GM04503 (cell line): ENCODE measurements at regions not wholly inside any gene's neighbourhood (a gene's known extent, or its start where the extent isn't known, plus 50 kb on each side); places are given as distances from the start of the nearest gene placed in this dataset.
"Not testable (repeated sequence)": the region's sequence is repeated elsewhere in the genome, so short reads cannot be mapped to it uniquely, and the experiment has no call there.

Experiments
- DNase-seq: peaks from one replicate; pipeline ENCODE4 v3.0.0-alpha.2; 2012; ENCODE audit warnings: low read depth

- DNase-seq, result not testable (repeated sequence)
Measured at GRCh38 chr1:118453856-118454255, 268.8 kb upstream of the SPAG17 start.

GRCh38 chr1:118445156-118445555 lies 260.1 kb upstream of the SPAG17 start:
- DNase-seq, result no peak

GRCh38 chr1:118442214-118442613 lies 257.2 kb upstream of the SPAG17 start:
- DNase-seq, result no peak

GRCh38 chr1:118437664-118438063 lies 252.6 kb upstream of the SPAG17 start:
- no peak for DNase-seq

- DNase-seq, result no peak
Measured at GRCh38 chr1:118429856-118430255, 244.8 kb upstream of the SPAG17 start.

- DNase-seq, result no peak
Measured at GRCh38 chr1:118421868-118422350, 236.9 kb upstream of the SPAG17 start.

GRCh38 chr1:118404024-118404423 lies 219.0 kb upstream of the SPAG17 start:
- no peak for DNase-seq

- DNase-seq, result no peak
Measured at GRCh38 chr1:118397496-118397859, 212.4 kb upstream of the SPAG17 start.

- DNase-seq, result no peak
Measured at GRCh38 chr1:118396829-118397495, 211.9 kb upstream of the SPAG17 start.

- no peak for DNase-seq
Measured at GRCh38 chr1:118396279-118396678, 211.3 kb upstream of the SPAG17 start.

GRCh38 chr1:118395430-118395991 lies 210.5 kb upstream of the SPAG17 start:
- no peak for DNase-seq

GRCh38 chr1:118390955-118391354 lies 205.9 kb upstream of the SPAG17 start:
- no peak for DNase-seq

- no peak for DNase-seq
Measured at GRCh38 chr1:118388301-118388959, 203.4 kb upstream of the SPAG17 start.

- no peak for DNase-seq
Measured at GRCh38 chr1:118381197-118381869, 196.3 kb upstream of the SPAG17 start.

GRCh38 chr1:118377183-118377582 lies 192.2 kb upstream of the SPAG17 start:
- DNase-seq, result not testable (repeated sequence)

GRCh38 chr1:118371612-118372011 lies 186.6 kb upstream of the SPAG17 start:
- no peak for DNase-seq

- DNase-seq, result no peak
Measured at GRCh38 chr1:118370861-118371260, 185.8 kb upstream of the SPAG17 start.

- DNase-seq, result peak; percentile 29
Measured at GRCh38 chr1:118366286-118366685, 181.3 kb upstream of the SPAG17 start.

- DNase-seq, result no peak
Measured at GRCh38 chr1:118364882-118365281, 179.9 kb upstream of the SPAG17 start.

GRCh38 chr1:118363396-118363795 lies 178.4 kb upstream of the SPAG17 start:
- no peak for DNase-seq

GRCh38 chr1:118360817-118361216 lies 175.8 kb upstream of the SPAG17 start:
- DNase-seq, result peak; percentile 39

- DNase-seq, result no peak
Measured at GRCh38 chr1:118346936-118347335, 161.9 kb upstream of the SPAG17 start.
